LNCAP (cell line): ENCODE measurements at regions not wholly inside any gene's neighbourhood (a gene's known extent, or its start where the extent isn't known, plus 50 kb on each side); places are given as distances from the start of the nearest gene placed in this dataset.

ENCODE experiments used
- CTCF ChIP-seq: fragments of 450-650 bp; IDR thresholded peaks from 2 replicates; pipeline ENCODE4 v1.5.1; 2017; ENCODE audit warnings: mild to moderate bottlenecking

DNA sequence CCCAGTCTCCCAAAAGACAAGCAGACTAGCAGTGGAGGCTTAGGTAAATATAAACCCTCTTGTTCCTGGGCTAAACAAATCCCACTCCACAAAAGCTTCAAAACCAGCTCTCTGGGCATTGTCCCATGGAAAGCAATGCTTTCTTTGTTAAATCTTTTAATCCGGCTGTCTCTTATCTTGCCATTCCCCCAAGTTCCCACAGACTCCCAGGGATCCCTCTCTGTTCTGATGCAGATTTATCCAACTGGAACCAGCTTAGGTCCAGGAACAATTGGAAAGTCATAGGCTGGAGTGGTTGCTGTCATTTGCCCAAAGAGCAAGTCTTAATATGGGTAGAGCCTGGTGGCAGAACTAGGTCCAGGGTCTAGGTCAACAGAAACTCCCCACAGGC lies 110.1 kb upstream of the ATP1A1 start:
- no peak for TF ChIP-seq CTCF

DNA sequence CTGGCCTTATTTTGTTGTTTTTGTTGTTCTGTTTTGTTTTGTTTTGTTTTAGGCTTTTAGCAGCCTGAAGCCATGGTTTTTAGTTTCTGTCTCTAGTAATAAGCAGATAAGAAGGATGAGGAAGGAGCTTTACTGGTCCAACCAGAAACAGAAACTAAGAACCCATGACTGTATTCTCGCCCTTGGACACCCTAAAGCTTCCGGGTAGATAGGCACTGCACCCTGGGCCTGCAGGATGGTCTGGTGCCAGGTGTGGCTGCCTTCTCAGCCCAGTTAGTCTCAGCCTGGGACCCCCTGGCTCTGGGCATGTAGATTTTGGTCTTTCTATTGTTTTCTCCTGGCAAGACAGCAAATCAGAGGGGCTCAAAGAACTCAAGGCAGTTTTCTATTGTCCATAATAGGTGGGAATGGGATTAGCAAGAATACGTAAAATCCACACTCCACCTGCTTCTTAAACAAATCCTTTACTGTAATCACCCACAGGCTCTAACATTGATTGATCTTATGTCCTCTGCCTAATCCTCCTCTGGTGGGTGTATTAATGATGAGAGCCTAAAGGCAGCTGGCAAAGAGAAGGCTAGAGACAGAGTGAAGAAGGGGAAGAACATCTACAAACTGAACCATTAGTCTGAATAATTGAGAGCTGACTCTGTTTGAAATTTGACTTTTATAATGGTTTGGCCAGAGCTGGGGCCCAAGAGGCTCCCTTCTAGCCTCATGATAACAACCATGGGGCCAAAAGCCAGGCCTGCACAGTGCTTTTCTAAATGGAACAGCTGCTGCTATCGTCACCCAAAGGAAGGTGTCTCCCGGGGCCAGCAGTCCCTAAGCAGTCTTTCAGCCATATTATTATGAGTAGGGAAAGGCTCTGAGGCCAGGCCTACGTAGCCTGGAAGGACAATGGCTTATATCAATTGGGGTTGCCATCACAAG lies 106.8 kb upstream of the ATP1A1 start:
- no peak for TF ChIP-seq CTCF

- TF ChIP-seq CTCF, result no peak
These were observed 106.2 kb upstream of the ATP1A1 start for GRCh38 chr1:116266864-116267212.

DNA sequence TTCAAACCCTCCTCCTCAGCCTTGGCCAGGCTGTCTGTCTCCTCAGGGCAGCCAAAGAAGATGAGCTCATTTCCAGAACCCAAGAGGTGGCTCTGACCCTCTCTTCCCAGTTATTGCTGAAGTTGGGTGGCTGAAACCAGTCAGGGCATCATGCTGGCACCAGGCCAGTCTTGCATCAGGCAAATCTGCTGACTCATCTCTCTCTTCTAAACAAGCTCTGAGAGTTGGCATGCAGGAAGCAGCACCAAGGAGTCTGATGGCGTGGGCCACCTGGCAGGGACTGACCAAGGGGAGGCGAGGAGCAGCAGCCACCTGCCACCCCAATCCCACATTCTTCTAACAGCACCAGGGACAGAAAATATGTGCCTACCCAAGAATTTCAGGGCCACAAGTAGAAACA lies 104.8 kb upstream of the ATP1A1 start:
- no peak for TF ChIP-seq CTCF

DNA sequence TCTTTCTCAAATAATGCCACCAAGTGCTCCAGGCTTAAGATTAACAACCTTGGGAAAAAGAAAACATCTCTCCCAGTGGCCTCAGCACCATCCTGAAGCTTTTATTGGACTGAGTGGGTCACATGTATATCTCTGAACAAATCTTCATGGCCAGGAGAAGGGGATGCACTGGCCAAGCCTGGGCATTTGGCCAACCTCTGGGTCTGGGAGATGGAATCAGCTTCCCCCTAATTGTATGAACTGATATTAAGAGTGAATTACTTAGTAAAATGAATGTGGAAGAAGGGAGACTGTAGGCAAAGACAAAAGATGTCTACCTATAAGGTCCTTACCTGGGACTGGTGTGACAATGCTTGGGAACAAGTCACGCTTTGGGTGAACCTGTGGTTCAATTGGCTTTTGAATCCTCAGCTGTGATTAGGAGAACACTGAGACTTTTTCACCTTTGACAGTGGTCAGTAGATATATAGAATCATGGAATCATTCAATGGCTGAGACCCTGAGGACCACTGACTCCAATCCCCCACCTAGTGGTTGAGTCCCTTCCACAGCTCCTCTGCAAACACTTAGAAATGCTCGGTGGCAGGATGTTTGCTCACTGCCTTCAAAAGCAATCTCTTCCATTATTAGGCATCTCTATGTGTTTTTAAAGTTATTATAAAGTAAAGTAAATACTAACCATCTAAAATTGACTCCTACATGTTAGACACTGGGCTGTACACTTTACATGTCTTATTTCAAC lies 102.6 kb upstream of the ATP1A1 start:
- no peak for TF ChIP-seq CTCF

DNA sequence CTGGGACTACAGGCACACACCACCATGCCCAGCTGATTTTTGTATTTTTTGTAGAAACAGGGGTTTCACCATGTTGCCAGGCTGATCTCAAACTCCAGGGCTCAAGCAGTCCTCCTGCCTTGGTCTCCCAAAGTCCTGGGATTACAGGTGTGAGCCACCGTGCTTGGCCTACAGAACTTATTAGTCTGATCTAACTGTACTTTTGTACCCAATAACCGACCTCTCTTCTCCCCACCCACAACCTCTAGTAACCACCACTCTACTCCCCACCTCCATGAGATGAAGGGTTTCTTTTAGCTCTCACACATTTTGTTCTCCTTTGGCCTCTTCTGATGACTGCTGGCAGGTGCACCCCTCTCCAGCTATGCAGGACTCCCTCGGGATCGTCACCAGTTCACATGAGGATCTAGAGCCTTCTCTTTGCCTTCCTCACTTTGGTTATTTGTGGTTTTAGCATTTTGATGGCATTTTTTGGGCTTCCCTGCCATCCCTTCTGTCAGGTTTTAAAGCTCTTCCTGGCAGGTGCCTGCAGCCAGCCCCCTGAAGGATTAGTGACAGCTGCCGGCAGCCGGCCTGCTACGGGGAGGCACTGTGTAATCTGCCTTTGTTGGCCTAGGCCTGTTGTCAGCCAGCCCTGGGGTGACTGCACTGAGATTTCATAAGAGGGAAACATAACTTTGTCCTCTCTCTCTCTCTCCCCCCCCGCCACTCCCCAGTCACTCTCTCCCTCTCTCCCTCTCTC lies 99.8 kb upstream of the ATP1A1 start:
- no peak for TF ChIP-seq CTCF

DNA sequence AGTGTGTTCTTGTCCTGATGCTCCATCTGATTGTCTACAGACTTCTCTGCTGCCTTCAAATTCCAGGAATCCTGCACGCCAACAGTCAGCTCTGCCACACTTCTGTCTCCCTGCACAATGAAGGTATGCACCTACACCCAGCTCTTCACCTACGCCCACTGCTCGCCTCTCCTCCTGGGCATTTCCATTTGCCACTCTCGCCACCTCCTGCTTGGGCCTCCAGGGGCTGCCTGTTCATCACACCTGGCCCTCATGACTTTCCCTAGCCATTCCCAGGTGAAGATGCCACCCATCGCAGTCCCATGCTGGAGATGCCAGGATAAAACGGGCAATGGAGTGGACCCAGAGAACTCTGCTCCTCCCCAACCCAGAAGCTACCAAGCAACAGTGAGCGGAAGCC lies 96.5 kb upstream of the ATP1A1 start:
- no peak for TF ChIP-seq CTCF
